Stomach (tissue), 8 donors: ENCODE measurements at regions not wholly inside any gene's neighbourhood (a gene's known extent, or its start where the extent isn't known, plus 50 kb on each side); places are given as distances from the start of the nearest gene placed in this dataset.
"Not testable (repeated sequence)": the region's sequence is repeated elsewhere in the genome, so short reads cannot be mapped to it uniquely, and the experiment has no call there.

Source experiments
- DNase-seq, 2 donors: peaks; one replicate each; pipeline versions ENCODE4 v3.0.0 to v3.0.0-alpha.2; 2013 to 2019
- H3K27ac ChIP-seq, 5 donors: fragments of 200-600 bp in 4 of 5; sonication (generic) in 4 of 5; one replicate each; pipeline ENCODE4 v1.5.1; 2013 to 2019; ENCODE audit warnings: mild to moderate bottlenecking in 1 of 5, moderate library complexity in 1 of 5
- H3K27me3 ChIP-seq, 3 donors: fragments of 200-600 bp; sonication (generic); one replicate each; pipeline ENCODE4 v1.5.1; 2017 to 2019; ENCODE audit warnings: mixed run types in 1 of 3
- H3K36me3 ChIP-seq, 4 donors: fragments of 200-600 bp; sonication (generic); 1 replicate in 3 of 4; 2 replicates in 1 of 4; pipeline ENCODE4 v1.5.1; 2016 to 2019
- H3K4me1 ChIP-seq, 4 donors: fragments of 200-600 bp; sonication (generic); one replicate each; pipeline ENCODE4 v1.5.1; 2016 to 2019
- H3K4me3 ChIP-seq, 4 donors: fragments of 200-600 bp; sonication (generic) in 3 of 4; one replicate each; pipeline ENCODE4 v1.5.1; 2016 to 2019; ENCODE audit warnings: mild to moderate bottlenecking in 1 of 4
- H3K9me3 ChIP-seq, 4 donors: fragments of 200-600 bp; sonication (generic); one replicate each; pipeline ENCODE4 v1.5.1; 2016 to 2019
- EP300 ChIP-seq: sonication (generic); formaldehyde crosslinking; IDR thresholded peaks from one replicate; pipeline ENCODE4 v1.6.1; 2017; ENCODE audit warnings: antibody characterized with exemption
- POLR2A ChIP-seq, 4 donors: fragments of 450-650 bp; IDR thresholded peaks; one replicate each; pipeline ENCODE4 v1.6.1; 2016; ENCODE audit warnings: antibody characterized with exemption in 4 of 4, control low read depth in 2 of 4, mild to moderate bottlenecking in 1 of 4, moderate library complexity in 1 of 4
- POLR2AphosphoS5 ChIP-seq, 3 donors: sonication (generic); formaldehyde crosslinking; IDR thresholded peaks; one replicate each; pipeline ENCODE4 v1.6.1; 2016; ENCODE audit warnings: antibody characterized with exemption in 3 of 3
- WGBS, 5 donors: extraction: QIAGEN DNeasy Blood & Tissue Kit in 3 of 5; methylation state at CpG; one replicate each; pipeline versions ENCODE4 v1.1.5 to v1.1.7; 2013 to 2018; 5-methylcytosine and 5-hydroxymethylcytosine counted together
- intact Hi-C: fragments of 100-400 bp; cut with DNase I; formaldehyde crosslinking; loops from one replicate; pipeline ENCODE4 v1.15.1; 2023; ENCODE audit warnings: low total_unique reads
- TF ChIP-seq, protein P1 (sequence below), 7 experiments: fragments of 450-650 bp in 4 of 7; fragments of 200-600 bp in 3 of 7; sonication (generic) in 3 of 7; IDR thresholded peaks; one replicate each; pipeline ENCODE4 v1.5.1; 2016 to 2019; ENCODE audit warnings: antibody characterized with exemption in 7 of 7, control low read depth in 2 of 7, mild to moderate bottlenecking in 1 of 7
- donor health status: healthy with polysubstance abuse.
- donor health status: Bipolar disorder and iron deficiency.
- donor health status: healthy.

DNA sequence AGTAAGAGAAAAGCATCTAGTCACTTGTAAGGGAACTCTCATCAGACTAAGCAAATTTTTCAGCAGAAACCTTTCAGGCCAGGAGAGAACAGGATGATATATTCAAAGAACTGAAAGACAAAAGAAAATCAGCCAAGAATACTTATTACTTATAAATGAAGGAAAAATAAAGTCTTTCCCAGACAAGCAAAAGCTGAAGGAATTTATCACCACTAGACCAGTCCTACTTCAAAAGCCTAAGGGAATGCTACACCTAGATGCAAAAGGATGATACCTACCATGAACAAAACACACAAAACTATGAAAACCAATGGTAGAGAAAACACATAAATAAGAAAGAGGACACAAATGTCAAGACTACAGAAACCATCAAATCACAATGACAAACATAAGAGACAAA, 126.6 kb upstream of the ABCB5 start:
- Histone ChIP-seq H3K4me1 (no peaks in the 10 kb centered on the region), H3K27ac (no peak overlapping the region), H3K4me3 (no peak overlapping the region), H3K9me3 (peaks cover 10 to 37% (median 30%) of the 10 kb centered on the region in 4 donors), H3K27me3 (no peaks in the 10 kb centered on the region), H3K36me3 (no peaks in the 10 kb centered on the region)
- intact Hi-C loops = no loop called here
- TF ChIP-seq, protein P1, sequence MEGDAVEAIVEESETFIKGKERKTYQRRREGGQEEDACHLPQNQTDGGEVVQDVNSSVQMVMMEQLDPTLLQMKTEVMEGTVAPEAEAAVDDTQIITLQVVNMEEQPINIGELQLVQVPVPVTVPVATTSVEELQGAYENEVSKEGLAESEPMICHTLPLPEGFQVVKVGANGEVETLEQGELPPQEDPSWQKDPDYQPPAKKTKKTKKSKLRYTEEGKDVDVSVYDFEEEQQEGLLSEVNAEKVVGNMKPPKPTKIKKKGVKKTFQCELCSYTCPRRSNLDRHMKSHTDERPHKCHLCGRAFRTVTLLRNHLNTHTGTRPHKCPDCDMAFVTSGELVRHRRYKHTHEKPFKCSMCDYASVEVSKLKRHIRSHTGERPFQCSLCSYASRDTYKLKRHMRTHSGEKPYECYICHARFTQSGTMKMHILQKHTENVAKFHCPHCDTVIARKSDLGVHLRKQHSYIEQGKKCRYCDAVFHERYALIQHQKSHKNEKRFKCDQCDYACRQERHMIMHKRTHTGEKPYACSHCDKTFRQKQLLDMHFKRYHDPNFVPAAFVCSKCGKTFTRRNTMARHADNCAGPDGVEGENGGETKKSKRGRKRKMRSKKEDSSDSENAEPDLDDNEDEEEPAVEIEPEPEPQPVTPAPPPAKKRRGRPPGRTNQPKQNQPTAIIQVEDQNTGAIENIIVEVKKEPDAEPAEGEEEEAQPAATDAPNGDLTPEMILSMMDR (IDR thresholded peaks at IDR 0.05) = no peak
- TF ChIP-seq POLR2A (IDR thresholded peaks at IDR 0.05) = no peak
- no peak for TF ChIP-seq POLR2AphosphoS5 (IDR thresholded peaks at IDR 0.05)
- TF ChIP-seq EP300 = no peak
- DNase-seq = no peak

DNA sequence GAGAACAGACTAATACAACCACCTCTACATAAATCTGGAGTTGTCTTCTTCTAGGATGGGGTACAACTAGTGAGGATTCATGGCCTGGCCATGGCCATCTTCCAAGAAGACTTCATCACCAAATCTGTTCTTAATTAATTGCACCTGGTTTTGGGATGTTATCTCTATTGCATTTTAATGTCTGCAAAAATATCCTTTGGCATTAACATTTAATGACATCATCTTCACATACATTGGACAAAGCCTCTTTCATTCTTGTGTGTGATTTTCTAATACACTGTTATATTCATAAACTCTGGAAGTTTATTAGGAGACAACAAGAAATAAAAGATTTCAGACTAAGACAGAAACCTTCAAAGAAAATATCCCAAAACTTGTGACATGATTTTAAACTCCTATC, 124.2 kb upstream of the ABCB5 start:
- no peak for TF ChIP-seq EP300
- no peak for TF ChIP-seq POLR2A (IDR thresholded peaks at IDR 0.05)
- TF ChIP-seq POLR2AphosphoS5 (IDR thresholded peaks at IDR 0.05) = no peak
- TF ChIP-seq, protein P1 (IDR thresholded peaks at IDR 0.05) = no peak
- H3K4me1 ChIP-seq = no peaks in the 10 kb centered on the region
- no peaks in the 10 kb centered on the region for H3K27me3 ChIP-seq
- H3K4me3 ChIP-seq = no peak overlapping the region
- no peak for DNase-seq
- no peaks in the 10 kb centered on the region for H3K36me3 ChIP-seq
- H3K27ac ChIP-seq = no peak overlapping the region
- intact Hi-C loops = no loop called here
- H3K9me3 ChIP-seq = peaks cover 10 to 32% (median 30%) of the 10 kb centered on the region in 4 donors

DNA sequence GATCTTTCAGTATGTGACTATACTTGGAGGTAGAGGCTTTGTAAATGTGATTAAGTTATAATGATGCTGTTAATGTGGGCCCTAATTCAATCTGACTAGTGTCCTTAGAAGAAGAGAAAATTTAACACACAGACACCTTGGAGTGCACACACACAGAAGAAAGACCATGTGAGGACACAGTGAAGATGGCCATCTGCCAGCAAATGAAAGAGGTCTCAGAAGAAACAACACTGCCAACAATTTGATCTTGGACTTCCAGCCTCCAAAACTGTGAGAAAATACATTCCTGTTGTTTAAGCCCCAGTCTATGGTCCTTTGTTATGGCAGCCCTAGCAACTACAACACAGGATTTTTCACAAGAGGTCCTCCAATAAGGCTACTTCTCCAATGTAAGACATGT, 120.9 kb upstream of the ABCB5 start:
- H3K27me3 ChIP-seq = no peaks in the 10 kb centered on the region
- no peaks in the 10 kb centered on the region for H3K36me3 ChIP-seq
- TF ChIP-seq EP300 (no peak), POLR2AphosphoS5 (IDR thresholded peaks at IDR 0.05) (no peak), POLR2A (IDR thresholded peaks at IDR 0.05) (no peak)
- TF ChIP-seq, protein P1 (IDR thresholded peaks at IDR 0.05) = no peak
- H3K4me3 ChIP-seq = no peak overlapping the region
- no peak for DNase-seq
- no peak overlapping the region for H3K27ac ChIP-seq
- intact Hi-C loops = no loop called here
- H3K4me1 ChIP-seq = no peaks in the 10 kb centered on the region
- peaks cover 0 to 23% (median 11%) of the 10 kb centered on the region in 4 donors for H3K9me3 ChIP-seq

- 88 to 90% (median 89%) methylated on average over 3 of the region's 3 CpGs for WGBS, 5 donors
- H3K36me3 ChIP-seq, H3K4me3 ChIP-seq, H3K27me3 ChIP-seq, DNase-seq, H3K4me1 ChIP-seq, intact Hi-C loops, H3K27ac ChIP-seq: not testable (repeated sequence)
- H3K9me3 ChIP-seq = peaks cover 0 to 28% (median 9%) of the 10 kb centered on the region in 4 donors
Measured at GRCh38 chr7:20501473-20501872, 114.0 kb upstream of the ABCB5 start.

GRCh38 chr7:20503278-20503950, 112.1 kb upstream of the ABCB5 start:
- 56 to 63% (median 62%) methylated on average over 3 of the region's 3 CpGs for WGBS, 5 donors
- H3K4me1 ChIP-seq = no peaks in the 10 kb centered on the region
- intact Hi-C loops = no loop called here

More at GRCh38 chr7:20503278-20503950, 112.1 kb upstream of the ABCB5 start:
- Histone ChIP-seq H3K4me3 (no peak overlapping the region), H3K27ac (no peak overlapping the region), H3K9me3 (peaks cover 0 to 16% (median 2%) of the 10 kb centered on the region in 4 donors), H3K27me3 (no peaks in the 10 kb centered on the region), H3K36me3 (no peaks in the 10 kb centered on the region)
- peak in 1 of 2 donors; percentile 59 for DNase-seq
- TF ChIP-seq EP300 = no peak
- TF ChIP-seq, protein P1 (IDR thresholded peaks at IDR 0.05) = no peak
- TF ChIP-seq POLR2AphosphoS5 (IDR thresholded peaks at IDR 0.05) = no peak
- no peak for TF ChIP-seq POLR2A (IDR thresholded peaks at IDR 0.05)
